ENCODE measurements at regions not wholly inside any gene's neighbourhood (a gene's known extent, or its start where the extent isn't known, plus 50 kb on each side); places are given as distances from the start of the nearest gene placed in this dataset.

GRCh38 chr14:54225457-54226060 lies 171.2 kb upstream of the CDKN3 start:
- TF ChIP-seq CTCF (conservative IDR thresholded peaks at IDR 0.05; ENCODE audit: low read depth, low read length) (no peak), BHLHE40 (IDR thresholded peaks at IDR 0.05; ENCODE audit: low read depth, low read length) (no peak), FOS (IDR thresholded peaks at IDR 0.05; ENCODE audit: low read depth, low read length) (no peak)
